Nephron progenitor cell (in vitro differentiated cells): ENCODE measurements at regions not wholly inside any gene's neighbourhood (a gene's known extent, or its start where the extent isn't known, plus 50 kb on each side); places are given as distances from the start of the nearest gene placed in this dataset.
A peak's percentile ranks its signal among the peaks of the same experiment; 100 is the strongest.

ENCODE experiments used
- DNase-seq: peaks from one replicate; pipeline ENCODE4 v3.0.0; 2021
- H3K27ac Mint-ChIP-seq: 2 replicates; pipeline ENCODE4 v1.8.0; 2021; ENCODE audit warnings: mild to moderate bottlenecking, moderate library complexity, mixed read lengths
- H3K27me3 Mint-ChIP-seq: 2 replicates; pipeline ENCODE4 v1.8.0; 2021; ENCODE audit warnings: mild to moderate bottlenecking, low read depth, mixed read lengths; ENCODE audit not compliant: poor library complexity
- H3K36me3 Mint-ChIP-seq: 2 replicates; pipeline ENCODE4 v1.8.0; 2021; ENCODE audit warnings: low read depth, mixed read lengths
- H3K4me1 Mint-ChIP-seq: 2 replicates; pipeline ENCODE4 v1.8.0; 2021; ENCODE audit warnings: mixed read lengths
- H3K4me3 Mint-ChIP-seq: 2 replicates; pipeline ENCODE4 v1.8.0; 2021; ENCODE audit warnings: mild to moderate bottlenecking, moderate library complexity, mixed read lengths
- H3K9me3 Mint-ChIP-seq: 2 replicates; pipeline ENCODE4 v1.8.0; 2021; ENCODE audit warnings: mild to moderate bottlenecking, moderate library complexity, mixed read lengths
- TF ChIP-seq, protein P1 (sequence below): fragments of 200-600 bp; sonication (generic); IDR thresholded peaks from 2 replicates; pipeline ENCODE4 v1.5.0; 2021; ENCODE audit warnings: antibody characterized with exemption

DNA sequence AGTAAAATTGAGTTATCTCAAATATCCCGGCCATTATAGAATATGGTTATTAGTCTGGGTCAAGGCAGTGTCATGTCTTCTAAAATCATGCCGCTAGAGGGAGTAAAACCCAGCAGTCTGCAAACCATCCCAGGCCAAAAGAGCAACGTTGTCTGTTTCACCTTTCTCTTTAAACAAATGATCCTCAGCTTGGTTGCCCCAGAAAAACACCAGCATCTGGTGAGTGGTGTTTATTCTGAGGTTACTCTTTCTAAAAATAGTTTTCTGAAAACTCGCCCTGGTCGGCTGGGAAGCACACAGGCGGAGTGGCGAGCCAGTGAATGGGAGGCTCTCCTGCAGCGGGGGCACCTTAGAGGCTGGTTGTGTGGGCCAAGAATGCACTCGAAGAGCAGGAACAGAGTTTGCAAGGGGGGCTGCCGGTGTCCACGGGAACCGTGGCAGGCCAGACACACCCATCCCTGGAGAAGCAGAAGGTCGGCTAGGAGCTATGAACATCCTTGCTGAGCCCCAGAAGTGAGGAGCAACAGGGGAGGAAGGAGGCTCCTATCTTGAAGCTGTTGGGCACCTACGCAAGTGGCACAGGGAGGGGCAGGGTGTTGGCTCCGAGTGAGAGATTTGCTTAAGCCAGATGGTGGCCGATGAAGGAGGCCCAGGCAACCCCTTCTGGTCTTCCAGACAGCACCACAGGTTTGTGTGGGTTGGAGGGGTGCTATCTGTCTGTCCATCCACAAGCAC is 297.1 kb downstream of the ETS1 start:
- Mint-ChIP-seq H3K36me3 (peaks cover 2% of the 10 kb centered on the region), H3K9me3 (peaks cover 5% of the 10 kb centered on the region), H3K27me3 (peaks cover 14% of the 10 kb centered on the region), H3K27ac (peak overlapping the region; percentile 44), H3K4me1 (peaks cover 65% of the 10 kb centered on the region), H3K4me3 (peak overlapping the region; percentile 35)
- peak; percentile 58 for DNase-seq
- TF ChIP-seq, protein P1, sequence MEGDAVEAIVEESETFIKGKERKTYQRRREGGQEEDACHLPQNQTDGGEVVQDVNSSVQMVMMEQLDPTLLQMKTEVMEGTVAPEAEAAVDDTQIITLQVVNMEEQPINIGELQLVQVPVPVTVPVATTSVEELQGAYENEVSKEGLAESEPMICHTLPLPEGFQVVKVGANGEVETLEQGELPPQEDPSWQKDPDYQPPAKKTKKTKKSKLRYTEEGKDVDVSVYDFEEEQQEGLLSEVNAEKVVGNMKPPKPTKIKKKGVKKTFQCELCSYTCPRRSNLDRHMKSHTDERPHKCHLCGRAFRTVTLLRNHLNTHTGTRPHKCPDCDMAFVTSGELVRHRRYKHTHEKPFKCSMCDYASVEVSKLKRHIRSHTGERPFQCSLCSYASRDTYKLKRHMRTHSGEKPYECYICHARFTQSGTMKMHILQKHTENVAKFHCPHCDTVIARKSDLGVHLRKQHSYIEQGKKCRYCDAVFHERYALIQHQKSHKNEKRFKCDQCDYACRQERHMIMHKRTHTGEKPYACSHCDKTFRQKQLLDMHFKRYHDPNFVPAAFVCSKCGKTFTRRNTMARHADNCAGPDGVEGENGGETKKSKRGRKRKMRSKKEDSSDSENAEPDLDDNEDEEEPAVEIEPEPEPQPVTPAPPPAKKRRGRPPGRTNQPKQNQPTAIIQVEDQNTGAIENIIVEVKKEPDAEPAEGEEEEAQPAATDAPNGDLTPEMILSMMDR = peak; percentile 85

DNA sequence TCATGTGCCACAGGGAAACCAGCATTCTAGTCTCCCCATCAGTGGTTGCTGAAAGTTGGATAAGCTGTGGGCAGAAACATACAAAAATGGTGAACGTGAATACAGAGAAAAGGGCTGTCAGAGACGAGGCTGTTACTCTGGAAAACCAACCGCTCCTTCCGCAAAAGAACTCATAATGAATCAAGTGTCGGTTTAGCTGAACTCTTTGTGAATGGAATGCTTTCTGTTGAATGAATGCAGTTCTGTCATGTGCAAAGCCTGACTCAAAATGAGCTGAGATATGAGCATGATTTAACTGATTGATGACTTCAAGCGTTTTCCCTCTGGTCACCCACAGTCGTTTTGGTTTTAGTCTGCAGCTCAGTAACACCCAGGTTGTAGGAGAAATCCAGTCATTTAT is 298.3 kb downstream of the ETS1 start:
- H3K4me3 Mint-ChIP-seq = no peak overlapping the region
- no peak overlapping the region for H3K27ac Mint-ChIP-seq
- TF ChIP-seq, protein P1 = no peak
- H3K36me3 Mint-ChIP-seq = no peaks in the 10 kb centered on the region
- H3K4me1 Mint-ChIP-seq = peaks cover 62% of the 10 kb centered on the region
- no peaks in the 10 kb centered on the region for H3K9me3 Mint-ChIP-seq
- H3K27me3 Mint-ChIP-seq = peaks cover 14% of the 10 kb centered on the region
- no peak for DNase-seq

DNA sequence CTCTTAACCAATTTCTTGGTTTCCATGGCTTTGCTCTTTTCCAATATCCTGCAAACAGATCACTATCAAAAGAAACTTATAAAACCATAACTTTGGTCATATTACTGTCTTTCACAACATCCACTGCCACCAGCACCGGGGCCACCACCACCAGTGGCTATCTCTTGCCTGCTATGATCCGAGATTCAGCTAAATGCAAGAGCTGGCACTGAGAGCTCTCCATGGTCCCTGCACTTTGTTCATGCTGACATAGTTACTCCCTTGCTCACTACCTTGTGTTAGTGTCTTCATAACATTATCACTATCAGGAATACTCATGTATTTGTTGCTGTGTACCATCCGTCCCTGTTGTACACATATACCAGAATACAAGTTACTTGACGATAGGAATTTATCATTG is 299.0 kb downstream of the ETS1 start:
- Mint-ChIP-seq H3K27ac (no peak overlapping the region), H3K4me3 (no peak overlapping the region), H3K27me3 (peaks cover 14% of the 10 kb centered on the region)

DNA sequence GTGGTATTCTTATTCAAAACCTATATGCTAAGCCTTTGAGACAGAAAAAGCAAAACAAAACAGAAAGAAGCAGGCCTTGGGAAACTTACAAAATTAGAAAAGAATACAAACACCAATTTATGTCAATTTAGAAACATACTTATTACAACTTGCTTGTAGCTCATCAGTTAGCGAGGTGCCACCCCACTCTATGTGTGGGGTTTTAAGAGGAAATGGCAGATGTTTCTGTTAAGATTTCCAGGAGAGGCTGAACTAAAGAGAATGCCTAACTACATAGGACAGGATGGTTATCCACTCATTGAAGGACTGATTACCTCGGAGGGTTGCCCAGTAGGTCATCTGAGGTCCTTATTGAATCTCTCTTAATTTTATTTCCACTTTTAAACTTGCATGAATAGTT is 302.0 kb downstream of the ETS1 start:
- Mint-ChIP-seq H3K36me3 (no peaks in the 10 kb centered on the region), H3K9me3 (peaks cover 3% of the 10 kb centered on the region), H3K4me1 (peaks cover 38% of the 10 kb centered on the region), H3K4me3 (no peak overlapping the region), H3K27me3 (peaks cover 12% of the 10 kb centered on the region), H3K27ac (no peak overlapping the region)
- TF ChIP-seq, protein P1 = no peak
- no peak for DNase-seq

More for the DNA sequence above, 299.0 kb downstream of the ETS1 start:
- TF ChIP-seq, protein P1 = no peak
- Mint-ChIP-seq H3K4me1 (peaks cover 56% of the 10 kb centered on the region), H3K36me3 (no peaks in the 10 kb centered on the region), H3K9me3 (no peaks in the 10 kb centered on the region)
- no peak for DNase-seq

DNA sequence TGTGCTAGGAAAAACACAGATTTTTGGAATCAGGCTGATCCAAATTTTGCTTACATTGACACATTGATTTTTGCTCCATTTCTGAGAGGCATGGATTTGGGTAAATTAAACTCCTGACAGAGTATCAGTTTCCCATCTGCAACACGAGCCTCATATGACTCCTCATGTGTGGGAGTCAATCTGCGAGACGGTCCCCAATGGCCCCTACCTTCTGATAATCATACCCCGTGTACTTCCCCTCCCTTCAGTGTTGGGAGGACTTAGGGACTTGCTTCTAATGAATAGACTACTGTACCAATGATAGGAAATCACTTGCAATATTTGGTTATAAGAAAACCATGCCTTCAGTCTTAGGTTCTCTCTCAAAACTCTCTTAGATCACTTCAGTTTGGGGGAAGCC is 302.7 kb downstream of the ETS1 start:
- Mint-ChIP-seq H3K27ac (no peak overlapping the region), H3K4me1 (peaks cover 38% of the 10 kb centered on the region), H3K36me3 (no peaks in the 10 kb centered on the region), H3K27me3 (peaks cover 11% of the 10 kb centered on the region), H3K4me3 (no peak overlapping the region), H3K9me3 (peaks cover 3% of the 10 kb centered on the region)
- TF ChIP-seq, protein P1 = no peak
- DNase-seq = no peak

DNA sequence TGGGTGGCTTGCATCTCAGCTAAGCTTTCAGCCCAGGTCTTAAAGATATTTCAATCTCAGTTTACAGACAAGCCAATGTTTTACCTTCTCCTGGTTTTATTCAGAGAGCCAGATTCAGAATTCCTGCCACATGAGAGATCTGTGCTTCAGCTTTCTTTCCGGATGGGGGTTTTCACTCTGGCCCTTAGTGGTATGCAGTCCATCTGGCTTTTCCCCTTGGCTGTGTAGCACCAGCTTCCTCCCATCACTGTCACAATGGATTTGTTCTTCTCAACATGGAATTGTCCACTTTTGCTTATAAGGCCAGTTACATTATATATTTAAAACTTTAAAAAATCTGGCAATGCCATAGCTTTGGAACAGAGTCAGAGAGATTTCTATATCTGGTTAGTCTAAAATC is 303.9 kb downstream of the ETS1 start:
- peaks cover 11% of the 10 kb centered on the region for H3K27me3 Mint-ChIP-seq
- H3K9me3 Mint-ChIP-seq = peaks cover 5% of the 10 kb centered on the region
- no peaks in the 10 kb centered on the region for H3K36me3 Mint-ChIP-seq
- H3K27ac Mint-ChIP-seq = no peak overlapping the region
- H3K4me3 Mint-ChIP-seq = no peak overlapping the region
- H3K4me1 Mint-ChIP-seq = peaks cover 50% of the 10 kb centered on the region
- no peak for DNase-seq
- TF ChIP-seq, protein P1 = no peak
